ENCODE measurements at regions not wholly inside any gene's neighbourhood (a gene's known extent, or its start where the extent isn't known, plus 50 kb on each side); places are given as distances from the start of the nearest gene placed in this dataset.

DNA sequence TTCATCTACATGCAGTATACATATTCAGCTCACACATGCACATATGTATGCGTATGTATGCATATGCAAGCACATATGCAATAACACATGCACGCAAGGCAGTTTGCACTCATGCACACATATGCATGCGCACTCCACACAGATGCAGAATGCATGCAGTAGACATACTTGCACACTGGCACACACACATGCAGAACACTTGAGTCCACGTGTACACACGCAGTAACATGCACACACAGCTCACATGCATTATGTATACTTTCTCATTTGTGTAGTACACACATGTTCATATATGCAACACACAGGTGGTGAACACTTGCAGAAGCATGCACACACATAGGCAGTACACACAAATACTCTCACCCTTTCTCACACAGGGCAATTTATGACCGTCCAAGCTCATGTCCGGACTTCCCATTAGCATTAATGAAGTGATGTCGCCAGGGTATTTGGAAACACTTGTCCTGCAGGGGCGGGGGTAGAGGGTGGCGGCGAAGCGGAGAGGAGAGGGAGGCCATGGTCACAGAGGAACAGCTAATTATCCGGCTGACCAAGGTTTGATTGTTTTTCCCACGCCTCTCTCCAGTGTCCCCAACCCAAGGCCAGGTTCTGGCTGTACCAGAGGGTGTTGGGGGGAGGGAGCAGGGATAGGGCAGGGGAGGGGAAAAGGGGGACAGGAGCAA is 91.3 kb downstream of the VEGFA start:
- DNase-seq = no peak

DNA sequence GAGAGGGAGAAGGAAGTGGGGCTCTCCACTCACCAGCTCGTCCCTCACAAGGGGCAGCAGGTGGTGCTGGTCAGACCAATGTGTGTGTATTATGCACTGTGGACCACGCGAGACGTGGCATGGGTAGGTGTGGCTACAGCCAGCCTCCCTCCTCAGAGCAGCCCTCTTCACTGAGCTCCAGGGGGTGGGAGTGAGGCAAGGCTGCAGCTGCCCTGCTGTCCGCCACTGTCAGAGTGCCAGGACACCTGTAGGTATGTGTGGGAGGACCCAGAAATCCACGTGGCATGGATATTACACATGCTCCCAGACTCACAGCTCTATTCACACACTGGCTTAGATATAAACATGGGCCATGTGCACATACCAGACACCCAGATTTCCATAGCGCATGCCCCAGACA is 90.3 kb downstream of the VEGFA start:
- no peak for DNase-seq

DNA sequence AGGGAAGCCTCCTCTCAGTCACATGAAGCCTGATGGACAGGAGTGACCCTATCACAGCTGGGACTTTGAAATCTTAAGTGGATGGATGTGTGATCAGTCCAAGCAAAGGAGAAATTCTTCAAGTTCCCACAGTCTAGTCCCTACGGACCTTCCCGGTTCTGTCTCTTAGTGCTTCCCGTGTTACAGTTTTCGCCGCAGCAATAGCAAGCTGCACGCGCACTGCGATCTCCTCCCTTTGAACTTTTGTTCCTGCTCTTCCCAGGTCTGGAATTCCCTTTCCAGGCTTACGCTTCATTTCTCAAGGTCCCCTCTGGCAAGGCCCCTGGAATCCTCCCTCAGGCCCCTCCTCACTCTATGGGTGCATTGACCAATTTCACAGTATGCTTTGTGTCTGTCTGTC is 89.2 kb downstream of the VEGFA start:
- no peak for DNase-seq

DNA sequence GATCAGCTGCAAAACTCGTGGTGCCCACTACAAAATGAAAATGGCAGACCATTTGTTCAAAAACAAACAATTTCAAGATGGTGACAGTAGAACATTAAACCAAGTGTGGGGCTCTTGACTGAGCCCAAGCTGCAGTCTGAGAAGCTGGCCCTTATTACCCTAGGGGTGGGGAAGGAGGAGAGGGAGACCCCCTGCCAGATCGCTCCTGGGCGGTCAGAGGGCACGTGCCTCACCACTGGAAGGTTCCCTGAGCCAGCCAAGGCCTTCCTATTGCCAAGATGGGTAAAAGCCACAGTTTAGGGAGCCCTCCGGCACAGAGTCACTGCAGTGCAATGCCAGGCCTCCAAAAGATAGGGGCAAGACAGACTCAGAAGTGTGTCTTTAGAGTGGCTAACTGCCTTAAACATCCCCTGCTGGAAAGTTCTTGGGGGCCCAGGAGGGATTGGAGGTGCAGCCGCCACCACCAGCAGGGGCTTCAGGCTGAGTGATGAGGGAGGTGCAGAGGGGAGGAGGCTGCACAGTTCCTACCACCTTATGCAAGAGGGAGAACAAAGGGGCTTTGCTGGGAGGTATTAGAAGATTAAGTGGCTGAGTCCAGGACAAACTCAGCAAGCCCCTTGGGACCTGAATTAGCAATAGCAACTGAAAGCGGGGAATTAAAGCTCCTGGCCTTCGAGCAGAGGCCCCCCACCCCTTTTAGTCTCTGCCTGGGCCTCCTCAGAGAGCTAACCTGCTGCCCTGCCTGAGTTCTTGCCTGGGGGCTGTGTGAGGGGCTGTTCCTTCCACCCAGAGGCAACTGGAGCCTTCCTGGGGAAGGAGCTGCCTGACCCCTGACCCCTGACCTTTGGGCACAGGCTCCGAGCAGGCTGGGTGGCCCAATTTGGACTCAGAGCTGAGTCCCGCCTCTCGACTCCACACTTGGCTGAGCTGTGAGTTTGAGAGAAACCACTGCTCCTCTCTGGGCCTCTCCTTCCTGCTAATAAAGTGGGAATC is 88.4 kb downstream of the VEGFA start:
- DNase-seq = no peak

DNA sequence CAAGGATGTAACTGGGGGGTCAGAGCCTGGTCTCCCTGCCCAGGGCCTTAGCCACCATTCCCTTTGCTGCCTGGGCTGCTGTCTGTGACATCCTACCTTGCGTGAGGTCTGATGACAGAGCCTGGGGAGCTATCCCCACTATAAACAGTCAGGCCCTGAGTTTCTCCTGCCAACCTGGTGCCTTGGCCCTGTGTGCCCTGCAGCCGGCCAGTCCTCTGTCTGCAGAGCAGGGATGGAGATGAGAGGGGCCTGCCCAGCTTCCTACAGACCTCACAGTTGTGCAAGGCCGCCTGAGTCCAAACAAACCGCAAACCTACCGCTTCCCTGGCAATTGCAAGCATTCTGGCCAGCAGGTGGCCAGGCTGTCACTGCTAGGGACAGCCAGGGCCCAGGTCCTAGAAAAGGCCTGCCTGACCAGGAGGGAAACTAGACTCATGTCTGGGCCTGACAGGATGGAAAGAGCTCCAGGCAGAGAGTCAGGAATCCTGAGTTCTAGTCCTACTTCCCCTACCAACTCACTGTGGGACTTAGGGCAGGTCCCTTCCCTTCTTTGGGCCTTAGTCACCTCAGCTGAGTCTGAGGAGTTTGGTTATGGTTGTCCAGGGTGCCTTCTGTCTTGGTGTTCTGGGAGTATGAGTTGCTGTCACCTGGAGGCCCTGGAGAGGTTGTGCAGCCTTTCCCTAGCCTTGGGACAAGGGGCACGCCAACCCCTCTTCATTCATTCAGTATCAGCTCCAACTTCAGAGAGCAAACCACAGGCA is 86.2 kb downstream of the VEGFA start:
- DNase-seq = no peak

DNA sequence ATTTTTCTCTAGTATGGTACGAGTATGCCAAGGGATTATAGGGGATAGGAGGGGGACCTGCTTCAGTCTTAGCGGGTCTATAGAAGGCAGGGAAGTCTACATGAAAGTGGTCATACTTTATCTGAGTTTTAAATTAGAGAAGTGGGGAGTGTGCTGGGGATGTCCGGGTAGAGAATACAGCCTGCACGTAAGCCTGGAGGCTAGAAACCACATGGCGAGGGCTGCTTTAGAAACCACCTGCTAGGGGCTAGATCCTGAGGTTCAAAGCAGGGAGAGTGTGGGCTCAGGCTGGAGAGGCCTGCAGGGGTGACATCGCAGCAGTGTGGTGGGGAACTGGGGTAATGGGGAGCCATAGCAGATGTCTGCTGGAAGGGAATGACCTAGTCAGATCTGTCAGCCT is 85.2 kb downstream of the VEGFA start:
- DNase-seq = no peak

DNA sequence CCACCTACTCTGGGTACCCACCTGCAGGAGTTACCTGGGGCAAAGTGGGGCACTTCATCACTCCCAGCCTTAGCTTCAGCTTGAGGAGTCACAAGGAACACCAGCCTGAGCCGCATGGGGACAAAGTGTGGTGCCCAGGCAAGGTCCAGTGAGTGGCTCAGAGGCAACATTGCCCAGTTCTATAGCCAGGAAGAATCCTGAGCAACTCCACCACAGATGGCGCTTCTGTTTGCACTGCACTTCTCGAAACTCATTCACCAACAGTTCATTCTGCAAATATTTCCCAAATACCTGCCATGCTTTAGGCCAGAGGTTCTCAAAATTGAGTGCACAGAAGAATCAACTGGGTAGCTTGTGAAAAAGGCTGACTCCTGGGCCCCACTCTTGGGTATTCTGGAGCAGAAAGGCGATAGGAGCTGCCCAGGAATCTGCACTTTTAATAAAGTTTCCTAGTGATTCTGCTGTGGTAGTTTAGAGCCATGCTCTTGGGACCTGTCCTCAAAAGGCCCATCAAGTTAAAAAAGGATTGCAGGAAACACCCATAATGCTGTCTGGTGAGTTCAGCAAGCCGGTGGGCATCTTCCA is 83.1 kb downstream of the VEGFA start:
- DNase-seq = no peak

DNA sequence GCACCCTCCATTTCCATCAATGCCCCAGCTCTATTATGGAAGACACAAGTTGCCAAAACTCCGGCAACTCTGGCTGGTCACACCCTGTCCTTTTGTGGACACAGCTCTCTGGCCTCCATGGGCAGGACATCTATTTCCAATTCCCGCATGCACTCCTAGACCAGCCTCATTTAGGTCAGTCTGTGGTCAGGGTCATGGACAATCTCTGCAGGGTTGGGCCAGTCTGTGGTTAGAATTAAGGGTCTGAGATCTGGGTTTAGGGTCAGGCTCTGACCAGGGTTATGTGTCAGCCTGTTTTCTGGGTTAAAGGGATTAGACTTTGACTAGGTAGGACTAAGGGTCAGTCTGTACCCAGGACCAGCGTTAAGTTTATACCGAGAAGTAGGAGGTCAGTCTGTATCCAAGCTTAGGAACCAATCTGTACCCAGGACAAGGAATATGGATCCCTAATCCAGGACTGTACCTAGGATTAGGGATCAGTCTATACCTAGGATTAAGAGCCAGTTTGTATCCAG is 82.4 kb downstream of the VEGFA start:
- DNase-seq = no peak

DNA sequence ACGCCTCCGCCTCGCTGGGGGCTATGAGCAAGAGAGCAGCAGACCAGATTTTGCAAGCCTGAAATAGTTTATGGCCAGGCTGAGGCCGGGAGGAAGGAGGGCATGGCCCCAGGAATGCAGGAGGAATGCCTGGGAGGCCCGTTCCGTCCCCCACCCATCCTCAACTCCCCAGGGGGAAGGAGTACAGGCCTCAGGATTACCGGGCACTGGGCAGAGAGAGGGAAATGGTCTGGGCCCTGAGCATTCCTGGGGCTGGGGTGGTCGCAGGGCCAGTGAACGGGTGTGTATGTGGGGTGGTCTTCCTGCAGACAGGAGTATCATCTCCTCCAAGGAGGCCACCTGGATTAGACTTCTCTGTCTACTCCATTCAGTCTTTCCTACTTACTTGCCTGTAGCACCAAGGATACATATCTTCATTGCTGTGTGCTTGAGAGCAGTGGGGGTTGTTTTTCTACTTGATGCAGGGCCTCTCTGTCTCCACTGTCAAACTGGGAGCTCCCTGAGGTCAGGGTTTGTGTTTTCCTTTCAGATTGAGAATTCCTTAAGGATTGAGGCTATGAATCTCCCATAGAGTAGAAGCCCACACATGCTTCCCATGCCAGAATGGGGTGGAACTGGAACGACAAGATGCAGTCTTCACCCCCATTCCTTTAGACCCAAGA is 81.3 kb downstream of the VEGFA start:
- no peak for DNase-seq

DNA sequence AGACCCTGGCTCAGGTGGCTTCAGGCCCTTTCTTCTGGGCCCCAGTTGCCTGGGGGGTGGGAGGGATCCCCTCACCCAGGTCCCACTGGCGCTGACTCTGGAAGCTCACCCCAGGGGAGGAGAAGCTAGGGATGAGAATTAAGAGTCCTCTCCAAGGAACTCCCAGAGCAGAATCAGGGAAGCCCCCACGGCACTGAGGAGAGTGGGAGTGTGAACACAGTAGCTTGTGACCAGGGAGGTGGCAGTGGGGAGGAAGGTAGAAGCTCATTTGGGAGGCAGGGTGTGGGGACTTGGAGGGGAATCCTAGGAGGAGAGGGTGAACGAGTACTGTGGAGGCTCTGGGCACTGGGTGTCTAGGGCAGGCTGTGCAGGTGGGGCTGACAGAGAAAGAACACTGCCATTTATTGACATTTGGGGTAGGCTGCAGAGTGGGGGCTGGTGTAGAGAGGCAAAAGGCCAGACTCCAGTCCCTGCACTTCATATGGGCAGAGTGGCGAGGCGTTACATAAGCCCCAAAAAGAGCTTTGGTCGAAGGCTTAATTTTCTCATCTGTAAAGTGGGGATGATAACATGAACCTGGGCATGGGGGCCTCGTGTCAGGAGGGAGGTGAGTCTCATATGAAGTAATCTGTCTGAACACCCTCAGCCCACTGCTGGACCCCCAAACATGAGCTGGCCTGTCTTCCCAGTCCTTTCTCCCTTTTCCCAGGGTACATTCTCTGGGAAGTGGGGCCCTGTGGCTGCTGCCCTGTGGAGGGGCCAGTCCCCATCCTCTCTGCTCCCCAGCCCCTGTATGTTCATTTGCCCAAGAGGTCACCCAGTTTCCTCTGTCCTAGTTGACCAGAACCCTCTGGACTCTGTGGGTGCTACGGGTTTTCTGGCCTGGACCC is 80.5 kb downstream of the VEGFA start:
- DNase-seq = no peak

DNA sequence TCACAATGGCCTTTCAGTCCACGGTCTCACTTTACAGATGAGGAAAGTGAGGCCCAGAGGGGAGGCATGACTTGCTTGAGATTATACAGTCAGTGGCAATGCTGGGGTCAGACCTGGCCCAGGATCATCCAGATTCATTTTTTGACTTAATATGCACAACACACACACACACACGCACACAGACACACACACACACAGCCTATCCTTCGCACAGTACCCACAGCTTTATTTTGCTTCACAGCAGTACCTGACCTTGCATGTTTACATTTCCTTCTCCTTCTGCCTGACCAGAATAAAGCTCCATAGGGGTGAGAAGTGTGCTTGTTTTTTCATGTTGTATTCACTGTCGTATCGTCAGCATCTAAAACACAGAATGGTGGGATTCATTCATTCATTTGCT is 79.8 kb downstream of the VEGFA start:
- no peak for DNase-seq

DNA sequence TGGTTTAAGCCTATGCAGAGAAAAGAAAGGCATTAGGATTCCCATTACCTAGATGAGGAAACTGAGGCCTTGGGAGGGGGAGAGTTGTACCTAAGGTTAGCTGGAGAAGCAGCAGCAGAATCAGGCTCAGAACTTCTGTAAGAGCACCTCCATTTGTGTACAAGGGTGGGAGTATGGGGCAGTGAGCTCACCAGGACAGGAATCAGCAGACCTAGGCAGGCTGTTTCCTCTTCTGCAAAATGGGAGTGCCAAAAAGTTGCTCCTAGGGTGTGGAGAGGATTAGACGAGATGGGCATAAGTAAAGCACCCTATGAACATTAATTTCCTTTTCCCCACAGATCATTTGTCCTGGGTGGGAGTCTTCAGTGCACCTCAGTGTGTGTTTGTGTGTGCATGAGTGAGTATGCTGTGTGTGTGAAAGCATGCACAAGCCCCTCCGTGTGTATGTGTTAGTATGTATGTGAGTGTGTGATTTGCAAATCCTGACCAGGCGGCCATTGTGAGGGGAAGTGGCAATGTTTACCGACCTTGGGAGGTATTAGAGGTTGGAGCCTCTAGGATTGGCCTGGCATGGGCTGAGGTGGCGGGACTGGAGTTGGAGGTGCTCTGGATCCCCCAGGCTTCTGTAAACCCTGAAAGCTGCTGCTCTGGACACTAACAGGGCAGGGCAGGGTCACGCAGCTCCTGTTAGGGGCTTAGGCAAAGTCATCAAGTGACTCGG is 78.8 kb downstream of the VEGFA start:
- no peak for DNase-seq

DNA sequence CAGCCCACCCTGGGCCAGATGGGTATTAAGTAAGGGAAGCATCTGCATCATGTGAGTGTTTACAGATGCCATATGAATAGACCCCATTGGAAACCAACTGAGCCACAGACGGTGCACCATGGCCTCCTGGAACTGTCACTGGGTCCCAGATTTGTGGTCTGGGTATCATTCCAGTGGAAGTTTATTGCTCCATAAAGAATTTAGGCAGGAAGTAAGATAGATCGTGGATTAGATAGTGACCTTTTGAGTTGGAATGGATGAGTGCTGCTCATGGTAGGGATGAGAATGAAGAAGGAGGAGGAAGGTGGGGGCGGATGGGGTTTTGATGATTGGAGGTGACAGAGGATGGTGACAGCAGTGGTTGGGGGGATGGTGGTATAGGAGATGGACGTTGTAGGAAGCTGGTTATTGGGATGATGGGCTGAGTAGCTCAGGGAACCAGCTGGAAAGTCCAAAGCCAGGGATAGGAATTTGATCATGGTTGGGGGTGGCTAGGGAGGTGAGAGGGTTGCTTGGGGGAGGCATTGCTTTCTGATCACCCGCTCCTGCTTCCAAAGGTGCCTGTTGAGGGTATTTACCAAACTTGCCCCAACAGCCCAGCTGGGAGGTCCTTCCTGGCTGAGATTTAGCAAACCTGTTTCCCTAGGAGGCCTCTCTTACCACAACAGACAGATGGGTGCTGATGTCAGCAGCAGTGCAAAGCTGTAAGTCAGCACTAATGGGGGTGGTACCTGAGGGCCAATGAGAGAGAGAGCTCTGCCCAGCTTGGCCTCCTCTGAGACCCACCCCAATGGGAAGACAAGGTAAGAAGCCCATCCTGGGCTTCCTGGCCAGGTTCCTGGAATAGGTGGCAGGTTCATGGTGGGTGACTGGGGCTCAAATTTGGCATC is 78.0 kb downstream of the VEGFA start:
- DNase-seq = no peak

DNA sequence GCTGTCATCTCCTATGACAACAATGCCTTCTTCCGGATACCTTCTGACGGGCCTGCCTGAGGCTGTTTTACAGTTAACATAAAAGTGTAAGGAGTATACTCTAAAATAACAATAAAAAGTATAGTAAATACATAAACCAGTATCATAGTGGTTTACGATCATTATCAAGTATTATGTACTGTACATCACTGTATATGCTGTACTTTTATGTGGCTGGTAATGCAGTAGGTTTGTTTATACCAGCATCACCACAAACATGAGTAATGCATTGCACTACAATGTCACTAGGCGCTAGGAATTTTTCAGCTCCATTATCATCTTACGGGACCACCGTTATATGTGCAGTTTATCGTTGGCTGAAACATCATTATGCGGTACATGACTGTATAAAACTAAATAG is 76.5 kb downstream of the VEGFA start:
- DNase-seq = no peak

DNA sequence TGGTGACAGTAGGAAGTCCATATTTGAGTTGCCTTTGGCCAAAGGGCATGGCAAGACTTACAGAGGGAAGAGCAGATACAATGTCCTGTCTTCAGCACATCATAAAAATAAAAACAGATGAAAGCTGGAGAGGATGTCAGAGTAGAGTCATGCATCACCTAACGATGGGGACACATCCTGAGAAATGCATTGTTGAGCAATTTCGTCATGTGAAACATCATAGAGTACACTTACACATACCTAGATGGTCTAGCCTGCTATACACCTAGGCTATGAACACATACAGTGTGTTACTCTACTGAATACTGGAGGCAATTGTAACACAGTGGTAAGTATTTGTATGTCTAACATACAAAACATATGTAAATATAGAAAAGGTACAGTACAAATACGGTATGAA is 75.6 kb downstream of the VEGFA start:
- DNase-seq = no peak

DNA sequence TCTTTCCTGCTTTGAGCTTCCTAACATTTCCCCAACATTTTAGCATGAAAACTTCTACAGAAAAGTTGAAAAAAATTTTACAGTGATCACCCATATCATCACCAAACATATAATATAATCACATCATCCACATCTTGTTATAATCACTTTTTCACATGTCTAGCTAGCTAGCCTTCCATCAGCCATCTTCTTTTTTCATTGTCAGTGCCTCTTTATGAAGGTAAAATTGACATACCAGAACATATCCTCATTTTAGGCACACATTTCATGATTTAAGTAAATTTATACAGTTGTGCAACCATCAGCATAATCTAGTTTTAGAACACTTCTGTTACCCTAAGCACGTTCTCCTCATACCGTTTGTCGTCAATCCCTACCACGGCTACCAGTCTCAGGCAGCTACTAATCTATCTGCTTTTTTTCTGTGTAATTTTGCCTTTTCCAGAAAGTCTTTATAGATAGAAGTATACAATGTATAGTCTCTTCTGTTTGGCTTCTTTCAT is 73.7 kb downstream of the VEGFA start:
- DNase-seq = no peak

DNA sequence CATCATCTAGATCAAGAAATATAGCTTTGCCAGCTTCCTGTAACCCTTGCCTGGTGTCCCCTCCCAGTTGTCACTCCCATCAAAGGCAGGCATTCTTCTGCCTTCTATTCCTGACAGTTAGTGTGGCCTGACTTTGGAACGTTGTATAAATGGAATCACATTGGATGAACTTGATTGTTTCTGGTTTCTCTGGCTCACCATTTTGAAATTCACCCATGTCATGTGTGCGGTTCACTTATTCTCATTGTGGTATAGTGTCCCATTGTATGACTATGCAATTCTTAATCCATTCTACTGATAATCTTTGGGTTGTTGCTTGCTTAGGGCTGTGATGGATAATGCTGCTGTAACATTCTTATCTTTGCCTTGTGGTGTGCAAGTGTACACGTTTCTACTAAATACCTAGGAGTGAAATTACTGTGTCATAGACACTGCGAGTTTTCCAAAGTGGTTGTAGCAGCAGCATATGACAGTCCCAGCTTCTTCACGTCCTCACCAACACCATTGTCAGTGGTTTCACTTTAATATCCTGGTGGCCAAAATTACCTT is 73.2 kb downstream of the VEGFA start:
- DNase-seq = no peak

DNA sequence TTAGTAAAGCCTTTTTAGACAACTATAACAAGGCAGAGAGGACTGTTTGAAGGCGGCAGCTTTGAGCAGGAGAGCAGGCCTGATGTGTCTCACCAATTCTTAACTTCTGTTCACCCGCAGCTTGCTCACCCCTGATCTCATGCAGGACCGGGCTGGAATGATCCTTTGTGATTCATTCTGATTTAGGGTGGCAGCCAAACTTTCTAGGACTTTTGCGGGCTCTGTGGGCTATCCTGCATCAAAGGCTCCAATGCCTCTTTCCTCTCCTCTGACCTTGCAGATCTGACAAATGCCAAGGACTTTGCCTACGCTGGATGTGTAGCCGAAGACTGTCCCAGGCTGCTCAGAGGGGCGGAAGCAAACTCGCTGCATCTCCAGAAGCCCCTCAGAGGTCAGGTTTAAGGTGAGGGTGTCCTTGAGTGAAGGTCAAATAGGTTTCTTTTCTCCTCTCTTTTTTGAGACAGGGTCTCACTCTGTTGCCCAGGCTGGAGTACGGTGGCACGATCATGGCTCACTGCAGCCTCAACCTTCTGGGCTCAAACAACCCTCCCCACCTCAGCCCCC is 72.3 kb downstream of the VEGFA start:
- DNase-seq = no peak

Data from NCI-H2029 treated with DMSO at 0.1 percent for 48 hours (cell line).